ENCODE measurements at regions not wholly inside any gene's neighbourhood (a gene's known extent, or its start where the extent isn't known, plus 50 kb on each side); places are given as distances from the start of the nearest gene placed in this dataset.

- H3K27ac ChIP-seq (ENCODE audit: low read depth, low read length, poor library complexity, severe bottlenecking), result no peak overlapping the region
- DNase-seq (ENCODE audit: low spot score), result no peak
- ChIA-PET CTCF (no interaction called here), POLR2A (ENCODE audit: low non-redundant PET) (no interaction called here)
- intact Hi-C loops (cut with micrococcal nuclease; ENCODE audit: unreplicated experiment), result no loop called here
- no peak for TF ChIP-seq CTCF (conservative IDR thresholded peaks at IDR 0.05; ENCODE audit: low read depth, low read length)
- TF ChIP-seq EZH2 (IDR thresholded peaks at IDR 0.05; ENCODE audit: borderline replicate concordance, low read depth, low read length, poor library complexity, severe bottlenecking), result no peak
- no peaks in the 10 kb centered on the region for H3K4me1 ChIP-seq (ENCODE audit: insufficient read depth, low read length, poor library complexity, severe bottlenecking)
- H3K4me3 ChIP-seq (ENCODE audit: low read depth, low read length, poor library complexity, severe bottlenecking), result no peak overlapping the region
- H3K9me3 ChIP-seq (ENCODE audit: low read depth, low read length, poor library complexity, severe bottlenecking), result no peaks in the 10 kb centered on the region
- no peaks in the 10 kb centered on the region for H3K27me3 ChIP-seq (replicated peaks; ENCODE audit: insufficient read depth, low read depth, low read length, poor library complexity)
- H3K36me3 ChIP-seq (ENCODE audit: insufficient read depth, low read length, poor library complexity, severe bottlenecking), result no peaks in the 10 kb centered on the region
- BruUV-seq (replicated peaks), result no TSS peak
These were observed 1350.8 kb downstream of the OLFM4 start for GRCh38 chr13:54379461-54379860.

- no peaks in the 10 kb centered on the region for H3K36me3 ChIP-seq (ENCODE audit: insufficient read depth, low read length, poor library complexity, severe bottlenecking)
- H3K4me1 ChIP-seq (ENCODE audit: insufficient read depth, low read length, poor library complexity, severe bottlenecking), result no peaks in the 10 kb centered on the region
- TF ChIP-seq EZH2 (IDR thresholded peaks at IDR 0.05; ENCODE audit: borderline replicate concordance, low read depth, low read length, poor library complexity, severe bottlenecking) (no peak), CTCF (conservative IDR thresholded peaks at IDR 0.05; ENCODE audit: low read depth, low read length) (no peak)
- no TSS peak for BruUV-seq (replicated peaks)
- no peaks in the 10 kb centered on the region for H3K27me3 ChIP-seq (replicated peaks; ENCODE audit: insufficient read depth, low read depth, low read length, poor library complexity)
- intact Hi-C loops (cut with micrococcal nuclease; ENCODE audit: unreplicated experiment), result no loop called here
- no peak overlapping the region for H3K4me3 ChIP-seq (ENCODE audit: low read depth, low read length, poor library complexity, severe bottlenecking)
- ChIA-PET CTCF (no interaction called here), POLR2A (ENCODE audit: low non-redundant PET) (no interaction called here)
- DNase-seq (ENCODE audit: low spot score), result no peak
- H3K9me3 ChIP-seq (ENCODE audit: low read depth, low read length, poor library complexity, severe bottlenecking), result no peaks in the 10 kb centered on the region
- H3K27ac ChIP-seq (ENCODE audit: low read depth, low read length, poor library complexity, severe bottlenecking), result no peak overlapping the region
These were observed 1355.0 kb downstream of the OLFM4 start for GRCh38 chr13:54383604-54384003.

GRCh38 chr13:54387625-54388024 lies 1359.0 kb downstream of the OLFM4 start:
- TF ChIP-seq CTCF (conservative IDR thresholded peaks at IDR 0.05; ENCODE audit: low read depth, low read length) (no peak), EZH2 (IDR thresholded peaks at IDR 0.05; ENCODE audit: borderline replicate concordance, low read depth, low read length, poor library complexity, severe bottlenecking) (no peak)
- CTCF ChIA-PET, result no interaction called here
- DNase-seq (ENCODE audit: low spot score), result no peak
- Histone ChIP-seq H3K27me3 (replicated peaks; ENCODE audit: insufficient read depth, low read depth, low read length, poor library complexity) (no peaks in the 10 kb centered on the region), H3K4me1 (ENCODE audit: insufficient read depth, low read length, poor library complexity, severe bottlenecking) (no peaks in the 10 kb centered on the region), H3K27ac (ENCODE audit: low read depth, low read length, poor library complexity, severe bottlenecking) (no peak overlapping the region), H3K9me3 (ENCODE audit: low read depth, low read length, poor library complexity, severe bottlenecking) (no peaks in the 10 kb centered on the region), H3K36me3 (ENCODE audit: insufficient read depth, low read length, poor library complexity, severe bottlenecking) (no peaks in the 10 kb centered on the region), H3K4me3 (ENCODE audit: low read depth, low read length, poor library complexity, severe bottlenecking) (no peak overlapping the region)
- BruUV-seq (replicated peaks), result no TSS peak
- POLR2A ChIA-PET (ENCODE audit: low non-redundant PET), result no interaction called here
- intact Hi-C loops (cut with micrococcal nuclease; ENCODE audit: unreplicated experiment), result no loop called here
